ENCODE measurements at regions not wholly inside any gene's neighbourhood (a gene's known extent, or its start where the extent isn't known, plus 50 kb on each side); places are given as distances from the start of the nearest gene placed in this dataset.
"Not testable (repeated sequence)": the region's sequence is repeated elsewhere in the genome, so short reads cannot be mapped to it uniquely, and the experiment has no call there.

GRCh38 chr5:43920422-43920821 lies 317.4 kb downstream of the NNT start:
- DNase-seq: no peak

GRCh38 chr5:43917925-43918324 lies 314.9 kb downstream of the NNT start:
- DNase-seq: no peak

GRCh38 chr5:43903129-43903528 lies 300.1 kb downstream of the NNT start:
- DNase-seq: no peak

GRCh38 chr5:43900974-43901373 lies 298.0 kb downstream of the NNT start:
- DNase-seq: no peak

- no peak for DNase-seq
Measured at GRCh38 chr5:43895876-43896275, 292.9 kb downstream of the NNT start.

- no peak for DNase-seq
Measured at GRCh38 chr5:43893951-43894684, 291.1 kb downstream of the NNT start.

- DNase-seq: no peak
Measured at GRCh38 chr5:43891112-43891511, 288.1 kb downstream of the NNT start.

- DNase-seq: no peak
Measured at GRCh38 chr5:43889233-43889632, 286.3 kb downstream of the NNT start.

- no peak for DNase-seq
Measured at GRCh38 chr5:43875741-43876140, 272.8 kb downstream of the NNT start.

- DNase-seq: no peak
Measured at GRCh38 chr5:43874772-43875171, 271.8 kb downstream of the NNT start.

- no peak for DNase-seq
Measured at GRCh38 chr5:43873791-43874190, 270.8 kb downstream of the NNT start.

GRCh38 chr5:43859309-43859708 lies 256.3 kb downstream of the NNT start:
- no peak for DNase-seq

GRCh38 chr5:43855452-43855851 lies 252.5 kb downstream of the NNT start:
- DNase-seq: no peak

- DNase-seq: no peak
Measured at GRCh38 chr5:43854697-43855292, 251.8 kb downstream of the NNT start.

GRCh38 chr5:43852279-43852678 lies 249.3 kb downstream of the NNT start:
- DNase-seq: no peak

- no peak for DNase-seq
Measured at GRCh38 chr5:43851741-43852140, 248.8 kb downstream of the NNT start.

GRCh38 chr5:43840424-43841125 lies 237.6 kb downstream of the NNT start:
- no peak for DNase-seq

GRCh38 chr5:43839218-43839617 lies 236.2 kb downstream of the NNT start:
- no peak for DNase-seq

GRCh38 chr5:43837996-43838395 lies 235.0 kb downstream of the NNT start:
- DNase-seq: no peak

GRCh38 chr5:43837091-43837490 lies 234.1 kb downstream of the NNT start:
- no peak for DNase-seq

GRCh38 chr5:43833961-43834360 lies 231.0 kb downstream of the NNT start:
- no peak for DNase-seq

GRCh38 chr5:43824325-43824964 lies 221.5 kb downstream of the NNT start:
- not testable (repeated sequence) for DNase-seq

GRCh38 chr5:43818394-43818793 lies 215.4 kb downstream of the NNT start:
- not testable (repeated sequence) for DNase-seq

- DNase-seq: no peak
Measured at GRCh38 chr5:43815497-43815896, 212.5 kb downstream of the NNT start.
